CD4-positive, alpha-beta T cell treated with Interleukin-15 for 1 hour (primary cell): ENCODE measurements at regions not wholly inside any gene's neighbourhood (a gene's known extent, or its start where the extent isn't known, plus 50 kb on each side); places are given as distances from the start of the nearest gene placed in this dataset.
A peak's percentile ranks its signal among the peaks of the same experiment; 100 is the strongest.
"Not testable (repeated sequence)": the region's sequence is repeated elsewhere in the genome, so short reads cannot be mapped to it uniquely, and the experiment has no call there.

Experiments used
- DNase-seq: peaks from one replicate; pipeline ENCODE4 v3.0.0-alpha.2; 2020

DNA sequence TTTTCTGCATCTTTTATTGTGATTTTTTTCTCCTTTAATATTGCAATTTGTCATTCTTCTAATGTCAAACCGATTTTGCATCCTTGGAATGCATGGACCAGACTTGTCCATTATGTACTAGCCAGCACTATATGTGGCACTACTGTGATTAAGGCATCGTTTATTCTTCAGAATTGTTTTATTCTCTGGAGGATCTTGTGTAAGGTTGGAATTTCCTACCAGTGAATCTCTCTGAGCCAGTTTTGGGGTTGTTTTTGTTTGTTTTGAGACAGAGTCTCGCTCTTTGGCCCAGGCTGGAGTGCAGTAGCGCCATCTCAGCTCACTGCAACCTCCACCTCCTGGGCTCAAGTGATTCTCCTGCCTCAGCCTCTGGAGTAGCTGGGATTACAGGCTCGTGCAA lies 58.5 kb downstream of the IGLL5 start:
- no peak for DNase-seq

DNA sequence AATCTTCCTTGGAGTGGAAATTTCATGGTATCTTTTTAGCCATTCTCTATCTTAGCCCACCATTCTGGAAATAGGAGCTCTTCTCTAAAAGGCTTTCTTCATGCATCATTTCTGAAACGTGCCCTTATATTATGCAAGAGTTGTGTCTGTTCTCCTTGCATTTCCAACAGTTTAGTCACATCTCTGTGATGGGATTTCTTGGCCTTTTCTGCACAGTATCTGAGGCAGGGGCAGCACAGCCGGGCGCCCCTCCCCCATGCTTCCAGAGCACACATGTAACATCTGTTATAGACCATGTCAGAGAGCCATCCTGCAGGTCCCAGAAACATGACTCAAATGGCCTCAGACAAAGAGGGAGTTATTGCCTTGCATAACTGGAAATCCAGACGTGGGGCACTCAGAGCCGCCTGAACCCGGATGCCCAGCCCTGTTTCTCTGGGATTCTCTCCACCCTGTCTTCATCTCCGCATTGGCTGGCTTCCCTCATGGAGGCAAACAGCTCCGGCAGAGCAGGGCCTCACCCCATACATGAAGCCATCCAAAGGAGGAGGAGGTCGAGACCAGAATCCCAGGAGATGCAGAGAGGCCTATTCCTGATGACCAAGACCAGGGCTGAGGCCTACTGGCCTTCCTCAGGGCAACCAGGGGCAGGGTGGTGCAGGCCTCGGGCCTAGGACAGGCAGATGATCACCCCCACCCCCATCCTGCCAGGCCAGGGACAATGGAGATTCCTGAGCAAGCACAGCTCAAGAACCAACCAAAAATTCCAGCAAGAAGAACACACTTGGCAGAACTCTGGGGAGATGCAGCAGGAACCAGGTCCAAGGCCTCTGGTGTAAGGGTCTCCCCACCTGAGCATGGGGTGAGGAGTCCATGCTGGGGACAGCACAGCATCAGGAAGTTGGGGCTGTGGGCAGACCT lies 61.3 kb downstream of the IGLL5 start:
- no peak for DNase-seq

DNA sequence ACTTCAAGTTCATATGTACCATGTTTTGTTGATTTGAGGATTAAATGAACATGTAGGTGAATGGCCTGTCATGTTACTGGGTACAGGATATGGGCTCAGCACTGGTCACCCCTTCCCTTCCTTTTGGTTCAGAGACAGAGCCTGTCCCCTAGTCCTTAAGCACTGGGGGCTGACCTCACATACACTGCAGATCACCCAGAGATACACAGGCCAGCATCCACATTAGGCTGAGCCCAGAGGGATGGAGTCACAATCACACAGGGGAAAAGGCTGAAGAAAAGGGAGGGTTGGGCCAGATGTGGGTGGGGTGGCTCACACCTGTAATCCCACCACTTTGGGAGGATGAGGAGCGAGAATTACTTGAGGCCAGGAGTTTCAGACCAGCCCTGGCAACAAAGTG lies 62.3 kb downstream of the IGLL5 start:
- no peak for DNase-seq

DNA sequence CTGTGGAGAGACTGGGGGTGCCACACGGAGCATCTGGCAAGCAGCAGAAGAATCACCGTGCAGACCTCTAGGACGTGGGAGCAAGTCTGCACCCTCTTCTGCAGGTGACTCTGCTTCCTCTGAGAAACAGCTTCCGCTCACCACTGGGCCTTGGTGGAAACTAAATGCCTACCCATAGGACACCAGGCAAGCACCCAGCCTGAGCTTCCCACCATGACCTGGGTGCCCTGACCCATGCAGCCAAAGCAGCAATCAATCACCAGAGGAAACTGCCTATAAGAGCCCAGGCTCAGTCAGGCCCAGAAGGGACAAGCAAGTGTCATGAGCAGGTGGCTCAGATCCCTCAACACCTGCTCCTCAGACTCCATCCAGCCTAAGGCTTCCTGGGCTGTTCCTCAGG lies 63.4 kb downstream of the IGLL5 start:
- DNase-seq, result no peak

DNA sequence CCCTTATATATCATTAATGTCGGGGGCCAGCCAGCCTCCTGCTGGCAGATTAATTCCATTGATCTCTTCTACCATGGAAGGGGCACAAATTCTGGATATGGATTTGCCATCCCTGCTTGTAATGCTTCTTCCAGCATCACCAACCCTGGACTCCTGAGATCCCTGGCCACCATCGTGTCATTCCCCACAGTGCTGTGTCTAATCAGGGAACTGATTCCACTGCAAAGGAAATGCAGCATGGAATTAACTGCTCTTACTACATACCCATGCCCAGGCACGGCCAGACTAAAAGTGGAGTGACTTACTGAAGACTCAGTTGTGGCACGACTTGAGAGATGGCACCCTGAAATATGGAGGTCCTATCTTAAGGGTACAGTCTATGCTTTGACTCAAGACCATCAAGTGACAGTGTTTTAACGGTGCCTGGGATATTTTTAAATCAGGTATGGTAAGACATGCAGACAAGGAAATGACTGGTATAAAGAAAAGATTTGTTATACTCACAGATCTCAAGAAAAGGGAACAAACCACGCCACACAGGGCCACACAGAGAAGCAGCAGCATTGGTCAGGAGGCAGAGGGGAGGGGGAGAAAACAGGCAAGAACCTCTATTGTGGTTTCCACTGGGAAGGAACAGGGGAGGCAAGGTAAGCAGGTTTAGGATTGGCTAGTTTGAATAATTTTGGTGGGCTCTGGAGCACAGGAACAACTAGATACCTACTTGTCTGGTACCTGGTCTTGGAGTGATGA lies 65.1 kb downstream of the IGLL5 start:
- no peak for DNase-seq

DNA sequence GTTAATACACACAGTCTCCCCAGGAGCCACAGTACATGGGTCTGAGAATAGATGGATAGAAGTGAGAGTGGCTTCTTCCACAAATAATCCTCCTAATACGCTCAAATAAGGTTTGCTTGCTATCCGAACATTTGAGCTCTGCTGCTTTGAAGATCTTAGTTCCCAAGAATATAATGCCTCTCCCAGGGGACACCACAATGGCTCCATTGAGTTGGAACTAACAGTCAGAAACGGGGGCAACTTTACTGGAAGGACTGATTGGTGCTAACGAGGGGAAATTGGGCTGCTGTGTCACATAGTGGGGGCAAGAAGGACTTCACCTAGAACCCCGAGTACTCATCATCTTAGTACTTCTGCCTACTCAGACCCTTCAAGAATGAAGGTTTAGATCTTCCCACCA lies 66.2 kb downstream of the IGLL5 start:
- DNase-seq, result no peak

DNA sequence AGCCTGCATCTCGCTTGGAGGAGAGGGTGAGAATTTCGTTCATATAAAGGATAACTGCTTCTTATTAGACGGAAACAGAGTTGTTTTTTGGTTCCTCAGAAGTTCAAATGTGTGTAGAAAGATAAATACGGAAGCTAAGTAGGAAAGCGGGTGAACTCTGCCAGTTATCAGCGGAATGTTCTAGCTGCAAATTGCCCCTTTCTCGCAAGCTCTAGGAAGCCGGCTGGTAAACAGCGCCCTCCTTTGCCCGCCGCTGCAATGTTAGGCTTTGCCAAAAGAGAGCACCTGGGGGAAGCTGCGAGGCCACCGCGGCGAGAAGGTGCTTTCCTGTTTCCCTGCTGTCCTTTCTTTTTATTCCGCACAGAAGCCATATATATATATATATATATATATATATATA lies 67.0 kb downstream of the IGLL5 start:
- DNase-seq, result peak; percentile 59

DNA sequence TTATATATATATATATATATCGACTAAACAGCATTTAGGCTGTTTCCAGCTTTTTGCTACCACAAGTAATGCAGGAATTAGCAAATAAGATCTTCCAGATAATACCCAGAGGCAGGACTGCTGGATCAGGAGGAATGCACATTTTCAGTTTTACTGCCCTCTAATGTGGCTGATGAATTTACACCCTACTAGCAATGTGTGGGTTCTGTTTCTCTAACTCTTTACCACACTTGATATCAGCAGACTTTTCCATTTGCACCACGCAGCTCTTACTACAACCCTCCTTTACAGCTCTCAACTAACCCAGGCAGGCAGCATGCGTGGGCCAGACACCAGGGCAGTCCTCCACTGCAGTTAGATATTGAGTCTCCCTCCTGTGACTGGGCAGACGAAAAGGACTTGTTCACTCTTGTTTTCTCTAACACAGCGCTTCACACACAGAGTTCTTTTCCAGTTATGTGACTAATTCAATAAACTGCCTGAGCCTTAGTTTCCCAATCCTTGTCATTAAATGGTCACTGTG lies 67.7 kb downstream of the IGLL5 start:
- DNase-seq, result no peak

DNA sequence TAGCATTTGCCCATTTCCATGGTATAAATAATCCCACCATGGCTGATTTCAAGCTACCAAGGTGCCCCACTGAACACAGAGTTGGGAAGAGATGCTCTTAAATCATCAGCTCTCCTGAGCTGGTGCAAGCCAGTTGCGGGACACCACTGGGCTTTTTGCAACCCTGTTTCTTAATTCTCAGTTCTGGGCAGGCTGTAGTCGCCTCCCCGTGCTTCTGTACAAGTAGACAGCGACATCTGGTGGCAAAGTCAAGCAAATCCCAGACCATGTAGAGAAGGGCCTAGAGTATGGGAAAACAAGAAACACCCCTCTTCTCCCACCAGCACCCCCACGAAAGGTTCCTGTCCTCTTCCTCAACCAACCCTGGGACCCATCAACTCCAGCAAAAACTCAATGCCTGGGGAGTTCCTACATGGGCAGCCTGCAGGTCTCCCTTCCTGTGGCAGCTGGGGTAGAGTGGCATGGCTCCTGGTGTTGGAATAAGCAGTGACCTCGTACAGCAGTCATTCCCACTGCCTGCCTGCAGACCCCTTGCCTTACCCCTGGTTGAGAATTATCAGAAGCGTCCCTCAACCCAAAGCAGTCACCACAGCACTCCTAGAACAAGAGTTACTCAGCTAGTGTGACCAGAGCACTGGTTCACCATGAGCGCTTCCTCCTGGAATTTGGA lies 68.4 kb downstream of the IGLL5 start:
- peak; percentile 74 for DNase-seq

DNA sequence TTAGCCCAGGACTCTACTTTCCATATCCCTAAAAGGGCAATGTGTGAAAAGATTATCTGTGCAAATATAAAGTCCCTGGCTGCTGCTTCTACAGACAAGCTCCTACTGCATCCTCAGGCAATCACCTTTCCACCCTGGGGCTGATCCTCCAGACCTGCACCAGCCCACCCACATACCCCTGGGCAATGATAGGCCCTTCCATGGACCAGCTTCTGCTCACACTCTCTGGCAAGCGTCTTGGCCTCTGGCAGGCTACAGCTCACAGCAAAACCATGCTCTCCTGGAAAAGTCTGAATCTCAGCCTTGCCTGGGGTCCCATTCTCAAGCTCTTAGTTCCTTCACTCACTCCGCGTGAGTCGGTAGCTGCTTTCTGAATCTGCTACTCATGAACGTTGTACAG lies 69.5 kb downstream of the IGLL5 start:
- DNase-seq, result no peak

DNA sequence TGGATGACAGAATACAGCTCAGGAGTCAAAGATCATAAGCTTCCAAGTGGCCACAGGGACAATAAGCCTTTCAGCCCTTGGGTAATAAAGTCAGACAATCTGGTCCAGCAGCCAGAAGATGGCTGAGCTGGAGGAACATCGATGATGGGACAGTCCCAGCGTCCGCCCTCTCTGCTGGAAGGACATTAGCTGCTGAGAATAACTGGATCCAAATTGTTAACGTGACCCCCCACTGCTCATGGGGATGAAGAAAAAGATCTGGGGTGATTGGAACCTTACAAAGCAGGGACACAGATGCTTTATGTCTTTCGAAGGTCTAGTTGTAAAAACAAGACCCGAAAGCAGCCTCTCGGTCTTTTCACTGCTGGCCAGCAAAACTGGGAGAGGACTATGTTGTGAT lies 71.0 kb downstream of the IGLL5 start:
- DNase-seq, result no peak

DNA sequence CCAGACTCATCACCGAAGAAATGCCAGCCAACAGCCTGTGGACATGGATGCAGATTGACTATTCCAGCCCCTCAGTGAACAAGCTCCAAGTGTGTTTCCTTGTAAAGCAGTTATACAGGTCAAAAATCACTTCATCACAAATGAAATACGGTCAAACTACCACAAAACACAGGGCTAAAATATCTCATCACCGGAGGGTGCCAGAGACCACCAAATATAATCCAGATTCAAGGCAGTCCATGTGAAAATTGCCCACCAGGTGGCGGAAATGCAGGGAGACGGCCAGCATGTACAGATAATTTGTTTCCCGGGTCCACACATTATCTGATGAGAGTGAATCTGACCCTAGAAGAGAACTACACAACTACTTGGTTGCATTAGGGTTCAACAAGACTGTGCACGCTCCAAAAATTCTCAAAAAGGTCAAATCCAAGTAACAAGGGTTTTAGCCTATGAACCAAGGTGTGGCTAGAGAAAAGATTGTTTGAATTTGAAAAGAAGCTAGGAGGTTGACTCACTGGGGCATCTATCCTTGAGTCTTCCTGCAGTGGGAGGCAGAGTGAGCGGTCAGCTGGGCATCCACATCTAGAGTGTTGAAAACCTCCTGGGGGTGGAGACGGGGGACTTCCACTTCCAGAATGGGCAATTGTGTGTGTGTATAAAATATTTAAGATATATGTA lies 71.7 kb downstream of the IGLL5 start:
- peak; percentile 70 for DNase-seq

DNA sequence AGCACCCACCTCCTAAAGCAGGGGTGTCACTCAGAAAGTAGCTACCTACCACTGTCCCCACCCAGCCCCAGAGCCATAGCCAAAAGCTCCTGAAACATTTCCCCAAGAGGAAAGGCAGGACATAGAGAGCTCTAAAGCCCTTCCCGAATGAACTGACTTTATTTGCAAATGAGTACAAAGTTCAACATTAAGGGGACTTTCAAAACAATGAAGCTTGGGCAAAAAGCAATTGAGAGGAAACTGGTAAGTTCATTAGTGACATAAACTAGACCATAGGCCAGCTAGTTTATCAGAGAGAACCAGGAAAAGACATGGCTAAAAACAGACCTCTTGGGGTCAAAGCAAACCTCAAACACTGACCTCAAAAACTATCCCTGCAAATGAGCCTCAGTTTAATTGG lies 72.7 kb downstream of the IGLL5 start:
- DNase-seq, result no peak

DNA sequence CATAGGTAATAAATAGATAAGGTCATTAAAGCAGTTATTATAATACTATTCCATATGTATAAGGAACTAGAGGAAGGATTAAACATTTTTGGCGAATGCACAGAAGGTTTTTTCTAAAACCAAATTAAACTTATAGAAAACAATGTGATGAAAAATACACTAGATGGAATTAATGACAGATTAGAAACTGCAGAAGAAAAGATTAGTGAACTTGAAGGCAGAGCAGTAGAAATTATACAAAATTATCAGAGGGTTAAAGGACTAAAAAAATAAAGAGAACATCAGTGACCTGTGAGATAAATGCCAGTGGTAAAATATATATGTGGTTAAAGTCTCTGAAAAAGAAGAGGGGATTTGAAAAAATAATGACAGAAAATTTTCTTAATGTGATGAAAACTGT lies 74.0 kb downstream of the IGLL5 start:
- DNase-seq, result no peak

DNA sequence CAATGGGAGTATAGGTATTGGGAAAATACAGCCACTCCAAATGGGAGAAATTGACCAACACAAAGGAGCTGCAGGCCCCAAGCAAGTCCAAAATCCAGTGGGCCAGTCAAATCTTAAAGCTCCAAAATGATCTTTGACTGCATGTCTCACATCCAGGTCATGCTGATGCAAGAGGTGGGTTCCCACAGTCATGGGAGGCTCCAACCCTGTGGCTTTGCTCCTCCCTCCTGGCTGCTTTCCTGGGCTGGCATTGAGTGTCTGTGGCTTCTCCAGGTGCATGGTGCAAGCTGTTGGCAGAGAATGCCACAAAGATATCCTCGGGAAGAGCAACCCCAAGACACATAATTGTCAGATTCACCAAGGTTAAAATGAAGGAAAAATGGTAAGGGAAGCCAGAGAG lies 80.8 kb downstream of the IGLL5 start:
- no peak for DNase-seq

DNA sequence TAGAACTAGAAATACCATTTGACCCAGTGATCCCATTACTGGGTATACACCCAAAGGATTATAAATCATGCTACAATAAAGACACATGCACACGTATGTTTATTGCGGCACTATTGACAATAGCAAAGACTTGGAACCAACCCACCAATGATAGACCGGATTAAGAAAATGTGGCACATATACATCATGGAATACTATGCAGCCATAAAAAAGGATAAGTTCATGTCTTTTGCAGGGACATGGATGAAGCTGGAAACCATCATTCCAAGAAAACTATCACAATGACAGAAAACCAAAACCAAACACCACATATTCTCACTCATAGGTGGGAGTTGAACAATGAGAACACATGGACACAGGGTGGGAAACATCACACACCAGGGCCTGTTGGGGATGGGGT lies 85.0 kb downstream of the IGLL5 start:
- DNase-seq, result not testable (repeated sequence)

DNA sequence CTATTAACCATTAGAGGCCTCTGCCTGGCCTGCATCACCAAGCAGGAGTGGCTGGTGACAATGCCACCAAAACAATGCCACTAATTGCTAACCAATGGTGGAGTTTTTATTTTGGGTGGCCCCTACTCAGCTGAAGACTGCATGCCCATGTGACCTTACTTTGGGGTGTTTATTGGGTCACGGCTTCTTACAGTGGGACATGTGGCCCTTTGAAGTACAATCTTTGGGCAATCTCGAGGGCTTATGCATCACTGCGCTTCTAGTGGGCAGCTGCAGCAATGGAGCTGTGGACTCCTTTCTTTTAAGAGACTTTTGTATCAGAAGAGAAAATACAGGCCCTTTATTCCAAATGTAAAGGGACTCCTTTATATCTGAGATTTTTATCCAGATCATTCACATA lies 85.7 kb downstream of the IGLL5 start:
- DNase-seq, result no peak

DNA sequence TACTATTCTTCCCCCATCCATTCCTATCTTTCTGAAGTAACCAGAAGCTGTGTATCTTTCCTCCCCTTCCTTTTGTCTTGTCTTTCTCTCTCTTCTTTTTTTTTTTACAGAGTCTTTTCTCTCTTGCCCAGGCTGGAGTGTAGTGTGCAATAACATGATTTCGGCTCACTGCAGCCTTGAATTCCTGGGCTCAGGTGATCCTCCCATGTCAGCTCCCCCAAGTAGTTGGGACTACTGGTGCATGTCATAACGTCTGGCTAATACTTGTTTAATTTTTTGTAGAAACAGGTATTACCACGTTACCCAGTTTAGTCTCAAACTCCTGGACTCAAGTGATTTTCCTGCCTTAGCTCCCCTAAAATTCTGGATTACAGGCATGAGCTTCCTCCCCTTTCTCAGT lies 86.5 kb downstream of the IGLL5 start:
- DNase-seq, result no peak

DNA sequence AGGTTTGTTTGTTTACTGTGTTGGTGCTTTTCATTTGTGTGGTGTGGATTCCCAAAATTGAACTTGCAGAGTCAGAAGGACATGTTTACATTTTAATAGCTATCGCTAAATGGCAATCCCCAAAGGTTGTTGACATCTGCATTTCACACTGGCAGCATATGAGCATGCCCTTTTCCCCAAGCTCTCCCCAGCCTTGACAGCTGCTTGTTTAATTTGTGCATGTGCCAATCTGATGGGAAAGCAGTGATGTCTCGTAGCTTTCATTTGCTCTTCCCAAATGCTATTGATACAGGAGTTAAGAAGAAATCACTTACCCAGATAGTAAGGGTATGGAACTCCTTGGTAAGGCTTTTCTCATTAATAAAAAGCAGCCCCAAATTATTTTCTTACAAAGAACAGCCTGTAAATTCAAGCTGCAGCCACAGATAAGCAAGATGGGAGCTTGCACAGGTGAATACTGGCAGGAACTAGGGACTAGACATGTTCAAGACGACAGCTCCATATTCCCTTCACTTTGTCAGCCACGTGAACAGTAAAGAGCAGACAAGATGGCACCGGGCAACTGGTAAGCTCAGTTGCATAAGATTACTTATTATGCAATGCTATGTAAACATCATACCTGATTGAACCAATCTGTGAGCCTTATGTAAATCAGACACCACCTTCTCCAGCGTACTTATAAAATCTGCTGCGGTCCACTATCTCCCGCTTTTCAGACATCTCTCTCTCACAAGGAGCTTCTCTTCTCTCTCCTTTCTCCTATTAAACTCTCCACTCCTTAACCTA lies 87.4 kb downstream of the IGLL5 start:
- no peak for DNase-seq

DNA sequence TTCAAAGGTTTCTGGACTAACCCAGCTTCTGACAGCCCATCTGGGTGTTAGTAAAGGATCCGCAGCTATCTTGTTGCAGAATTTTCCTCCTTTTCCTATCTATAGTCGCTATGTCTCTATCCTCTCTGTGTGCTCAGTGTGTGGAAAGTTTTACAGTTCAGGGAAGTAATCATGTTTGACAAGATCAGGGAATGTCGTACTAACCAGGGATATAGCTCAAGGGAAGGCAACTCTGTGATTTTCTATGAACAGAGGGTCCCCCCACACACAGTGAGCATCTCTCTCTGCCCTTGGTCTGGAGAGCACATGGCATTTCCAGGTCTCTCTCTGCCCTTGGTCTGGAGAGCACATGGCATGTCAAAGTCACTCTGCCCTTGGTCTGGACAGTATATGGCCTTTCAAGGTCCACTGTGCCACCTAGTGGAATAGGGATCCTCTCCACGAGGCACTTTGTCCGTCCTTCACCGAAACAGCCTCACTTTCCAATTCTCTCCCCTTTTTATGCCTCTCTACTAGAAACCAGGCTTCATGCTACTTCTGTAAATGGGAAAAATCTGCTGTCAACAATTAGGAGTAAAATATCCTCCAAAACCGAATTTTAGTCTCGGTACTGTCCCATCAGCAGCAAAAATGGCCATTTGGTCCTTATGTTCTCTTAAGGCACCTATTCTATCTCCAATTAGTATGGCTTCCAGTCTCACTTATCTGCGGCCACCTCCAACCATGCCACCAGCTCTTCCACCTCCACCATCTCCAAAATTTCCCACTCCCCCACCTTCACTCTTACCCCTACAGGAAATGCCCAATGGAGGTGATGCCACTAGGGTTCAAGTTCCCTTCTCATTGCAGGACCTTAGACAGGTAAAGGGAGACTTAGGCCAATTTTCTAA lies 88.7 kb downstream of the IGLL5 start:
- DNase-seq, result no peak
